ENCODE measurements at regions not wholly inside any gene's neighbourhood (a gene's known extent, or its start where the extent isn't known, plus 50 kb on each side); places are given as distances from the start of the nearest gene placed in this dataset.

DNA sequence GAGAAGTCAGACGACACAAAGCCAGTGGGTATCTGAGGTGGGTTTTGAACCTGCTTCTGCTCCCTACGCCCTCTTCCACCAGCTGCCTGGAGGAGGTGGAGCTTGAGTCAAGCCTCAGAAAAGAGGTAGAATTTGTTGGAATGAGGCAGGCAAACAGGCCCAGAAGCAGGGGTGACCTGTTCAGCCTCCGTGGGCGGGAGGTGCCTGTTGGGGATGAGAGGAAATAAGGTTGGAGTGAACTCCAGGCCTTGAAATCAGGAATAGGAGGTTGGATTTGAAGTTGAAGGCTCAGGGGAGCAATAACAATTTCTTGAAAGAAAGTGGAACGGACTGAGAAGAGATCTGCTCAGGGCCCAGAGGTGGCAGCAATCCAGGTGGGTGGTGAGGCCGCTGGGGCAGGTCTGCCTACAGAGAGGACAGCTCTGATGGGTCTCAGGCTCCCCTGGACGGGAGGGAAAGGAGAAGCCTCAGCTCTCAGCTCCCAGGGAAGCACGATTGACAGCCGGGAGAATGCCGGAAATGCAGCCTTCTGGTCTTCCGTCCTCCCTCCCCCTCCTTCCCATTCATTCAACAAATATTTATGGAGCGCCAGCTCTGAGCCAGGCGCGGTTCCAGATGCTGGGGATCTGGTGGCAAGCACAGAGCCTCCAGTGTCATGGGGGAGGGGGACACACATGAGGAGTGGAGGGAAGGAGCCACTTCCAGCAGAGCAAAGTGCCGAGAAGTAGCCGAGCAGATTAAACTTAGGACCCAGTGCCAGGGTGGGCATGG, 61.9 kb upstream of the CIBAR2 start:
- no peak for DNase-seq (ENCODE audit: low spot score)

DNA sequence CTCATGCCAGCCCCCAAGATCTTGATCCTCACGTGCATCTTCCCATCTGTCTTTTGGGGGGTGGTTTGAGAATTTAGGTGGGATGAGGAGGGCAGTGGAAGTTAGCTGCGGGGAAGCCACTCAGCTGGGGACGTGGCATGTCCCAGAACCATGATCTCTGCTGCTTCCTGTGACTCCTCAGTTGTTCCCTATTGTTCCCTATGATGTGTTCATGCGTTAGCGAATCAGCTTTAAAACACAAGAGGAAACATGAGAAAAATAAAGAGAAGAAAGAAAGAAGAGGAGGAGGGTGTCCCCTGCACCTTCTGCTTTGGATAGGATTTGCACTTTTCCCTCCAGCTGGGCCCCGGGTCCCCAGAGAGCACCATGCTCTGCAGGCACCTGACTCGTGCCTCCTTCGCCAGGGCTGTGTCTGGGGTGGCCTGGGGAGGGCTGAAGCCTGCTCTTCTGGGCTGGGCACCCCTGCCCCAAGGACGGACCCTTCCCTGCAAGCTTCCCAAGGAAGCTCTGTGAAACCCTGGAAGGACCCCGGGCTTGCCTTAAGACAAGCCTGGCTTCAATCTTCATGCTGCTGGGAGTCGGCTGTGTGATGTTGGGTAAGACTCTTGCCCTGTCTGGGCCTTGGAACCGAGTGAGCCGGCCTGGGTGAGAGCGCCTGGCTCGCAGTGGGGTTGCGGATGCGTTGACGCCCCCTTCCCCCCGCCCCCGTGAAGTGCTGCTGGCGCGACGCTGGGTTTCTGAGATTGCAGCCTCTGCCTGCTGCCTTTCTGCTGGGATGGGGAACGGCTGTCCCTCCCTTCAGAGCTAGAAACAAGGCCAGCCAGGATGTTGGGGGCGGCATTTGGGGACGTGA, 62.8 kb upstream of the CIBAR2 start:
- DNase-seq (ENCODE audit: low spot score): no peak

DNA sequence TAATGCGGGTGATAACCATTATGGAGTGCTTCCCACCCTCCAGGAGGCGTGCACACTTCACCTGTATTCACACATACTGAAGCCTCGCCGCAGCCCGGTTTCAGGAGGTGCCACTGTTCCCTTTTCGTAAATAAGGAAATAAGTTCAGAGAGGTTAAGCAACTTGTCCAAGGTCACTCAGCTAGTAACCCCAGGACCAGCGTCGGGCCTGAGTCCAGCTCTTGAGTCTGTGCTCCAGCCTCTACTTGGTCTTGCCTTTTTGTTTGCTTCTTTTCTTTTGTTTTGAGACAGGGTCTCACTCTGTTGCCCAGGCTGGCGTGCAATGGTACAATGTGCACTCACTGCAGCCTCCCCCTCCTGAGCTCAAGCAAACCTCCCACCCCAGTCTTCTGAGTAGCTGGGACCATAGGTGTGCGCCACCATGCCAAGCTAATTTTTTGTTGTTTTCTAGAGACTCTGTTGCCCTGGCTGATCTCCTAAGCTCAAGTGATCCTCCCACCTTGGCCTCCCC, 63.5 kb upstream of the CIBAR2 start:
- DNase-seq (ENCODE audit: low spot score): no peak

DNA sequence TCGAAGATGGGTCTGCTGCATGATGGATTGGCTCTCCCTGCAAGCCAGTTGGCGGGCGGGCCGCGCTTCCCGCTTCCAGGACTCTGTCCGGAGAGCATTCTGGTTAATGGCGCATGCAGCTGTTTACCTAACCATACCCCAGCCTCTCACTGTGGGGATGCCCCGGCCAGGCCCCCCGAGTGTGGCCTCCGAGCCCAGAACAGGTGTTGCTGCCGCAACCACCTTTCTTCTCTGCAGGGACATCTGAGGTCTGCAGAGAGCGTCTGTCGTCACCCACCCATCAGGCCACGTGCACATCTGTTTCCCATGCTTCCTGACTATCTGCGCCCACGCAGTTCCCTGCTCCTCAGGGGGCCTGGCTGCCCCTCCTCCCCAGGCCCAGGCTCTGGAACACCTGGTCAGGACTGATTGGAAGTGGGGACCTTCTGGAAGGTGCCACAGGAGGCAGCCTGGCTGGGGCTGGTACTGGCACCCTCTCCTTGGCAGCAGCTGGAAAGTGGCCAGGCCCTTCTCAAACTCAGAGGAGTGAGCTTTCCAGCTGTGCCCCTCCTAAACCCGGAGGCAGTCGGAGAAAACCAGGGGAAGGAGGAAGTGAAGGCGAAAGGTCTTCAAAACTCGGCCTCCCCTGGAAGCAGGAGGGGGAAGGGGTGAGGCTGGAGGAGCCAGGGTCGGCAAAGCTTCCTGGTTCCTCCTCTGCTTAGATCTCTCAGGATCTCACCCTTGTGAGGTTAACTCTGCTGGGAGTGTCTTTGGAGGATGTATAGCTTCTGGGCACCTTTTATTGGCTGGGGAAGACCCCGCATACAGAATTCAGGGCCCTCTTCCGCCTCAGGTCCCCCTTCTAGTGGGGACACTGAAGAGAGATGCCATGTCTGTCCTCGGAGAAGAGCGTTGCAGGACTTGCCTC, 64.5 kb upstream of the CIBAR2 start:
- no peak for DNase-seq (ENCODE audit: low spot score)

DNA sequence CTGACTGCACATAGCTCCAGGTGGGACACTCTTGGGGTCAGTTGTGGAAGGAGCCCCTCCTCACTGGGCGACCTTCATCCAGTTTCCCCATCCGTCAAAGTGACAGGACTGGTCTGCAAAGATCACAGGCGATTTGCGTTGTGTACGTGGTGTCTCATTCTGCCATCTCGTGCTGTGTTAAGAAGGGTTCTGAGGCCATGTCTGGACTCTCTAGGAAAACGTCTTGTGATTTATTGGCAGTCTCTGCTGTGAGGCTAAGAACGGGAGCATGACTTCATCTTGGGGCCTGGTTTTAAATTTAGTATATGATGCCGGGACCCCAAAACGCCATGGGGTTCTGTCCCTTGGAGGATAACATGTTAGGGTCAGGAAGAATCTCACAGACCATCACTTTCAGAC, 65.2 kb upstream of the CIBAR2 start:
- DNase-seq (ENCODE audit: low spot score): no peak

DNA sequence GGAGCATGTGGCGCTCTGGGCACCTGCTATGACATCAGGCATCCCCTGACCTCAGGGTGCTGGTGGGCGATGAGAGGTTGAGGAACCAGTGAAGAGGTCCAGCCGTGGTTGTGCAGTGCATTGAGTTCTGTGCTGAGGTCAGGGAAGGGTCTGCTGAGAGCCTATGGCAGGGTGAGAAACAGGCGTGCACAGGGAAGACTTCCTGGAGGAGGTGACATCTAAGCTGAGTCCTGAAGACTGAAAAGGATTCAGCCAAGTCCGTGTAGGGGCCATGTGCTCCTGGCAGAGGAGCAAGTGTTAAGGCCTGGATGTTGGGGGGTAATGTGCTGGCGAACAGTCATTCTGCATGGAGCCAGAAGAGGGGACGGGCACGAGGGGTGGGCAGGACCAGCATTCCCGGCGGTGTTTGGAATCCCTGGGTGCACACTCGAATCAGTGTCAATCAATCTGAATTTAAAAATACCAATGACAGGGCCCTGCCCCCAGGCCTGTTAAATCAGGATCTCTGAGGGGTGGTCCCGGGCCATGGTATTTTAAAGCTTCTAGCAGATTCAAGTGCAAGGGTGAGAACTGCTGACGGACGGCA, 65.8 kb upstream of the CIBAR2 start:
- DNase-seq (ENCODE audit: low spot score): no peak

DNA sequence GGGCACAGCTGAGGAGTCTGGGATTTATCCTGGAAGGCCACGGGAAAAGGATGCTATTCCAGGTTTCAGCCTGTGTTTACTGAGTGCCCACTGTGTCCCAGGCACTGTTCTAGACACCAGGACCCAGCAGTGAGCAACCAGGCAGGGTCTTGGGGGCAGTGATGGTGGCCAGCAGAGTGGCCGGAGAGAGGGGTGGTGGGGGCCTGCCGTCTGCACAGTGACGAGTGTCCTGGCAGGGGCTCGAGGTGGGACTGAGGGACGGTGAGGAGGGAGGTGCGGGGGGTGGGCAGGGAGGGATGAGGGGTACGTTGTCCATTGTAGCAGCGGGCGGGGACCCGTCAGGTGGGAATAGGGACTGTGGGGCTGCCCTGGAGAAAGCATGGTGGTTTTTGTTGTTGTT, 66.3 kb upstream of the CIBAR2 start:
- no peak for DNase-seq (ENCODE audit: low spot score)

DNA sequence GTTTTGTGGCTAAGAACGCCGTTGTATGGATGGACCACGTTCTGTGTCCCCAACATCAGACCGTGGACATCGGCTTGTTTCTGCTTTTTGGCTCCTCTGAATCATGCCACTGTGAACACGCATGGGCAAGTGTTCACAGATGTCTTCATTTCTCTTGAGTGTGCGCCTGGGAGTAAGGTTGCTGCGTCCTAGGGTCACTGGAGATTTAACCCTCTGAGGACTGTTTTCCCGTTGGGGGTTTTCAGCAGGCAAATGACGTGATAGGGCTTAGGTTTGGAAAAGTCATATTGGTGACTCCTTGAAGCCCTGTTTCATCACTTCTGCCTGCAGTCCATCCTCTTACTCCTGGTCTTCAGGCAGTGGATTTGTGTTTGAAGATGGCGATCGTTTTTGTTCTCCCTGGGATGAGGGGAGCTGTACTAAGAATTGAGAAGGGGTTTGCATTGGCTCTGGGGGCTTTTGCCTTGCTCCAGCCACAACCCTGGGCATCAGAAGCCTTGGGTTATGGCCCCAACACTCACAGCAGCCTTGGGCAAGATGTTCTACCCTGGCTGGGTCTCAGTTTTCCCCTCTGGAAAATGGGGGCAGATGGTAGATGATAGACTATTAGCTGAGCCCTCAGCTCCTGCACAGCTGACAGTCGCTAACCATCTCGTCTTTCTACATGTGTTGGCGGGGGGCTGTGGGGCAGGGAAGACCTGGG, 67.2 kb upstream of the CIBAR2 start:
- DNase-seq (ENCODE audit: low spot score): no peak

DNA sequence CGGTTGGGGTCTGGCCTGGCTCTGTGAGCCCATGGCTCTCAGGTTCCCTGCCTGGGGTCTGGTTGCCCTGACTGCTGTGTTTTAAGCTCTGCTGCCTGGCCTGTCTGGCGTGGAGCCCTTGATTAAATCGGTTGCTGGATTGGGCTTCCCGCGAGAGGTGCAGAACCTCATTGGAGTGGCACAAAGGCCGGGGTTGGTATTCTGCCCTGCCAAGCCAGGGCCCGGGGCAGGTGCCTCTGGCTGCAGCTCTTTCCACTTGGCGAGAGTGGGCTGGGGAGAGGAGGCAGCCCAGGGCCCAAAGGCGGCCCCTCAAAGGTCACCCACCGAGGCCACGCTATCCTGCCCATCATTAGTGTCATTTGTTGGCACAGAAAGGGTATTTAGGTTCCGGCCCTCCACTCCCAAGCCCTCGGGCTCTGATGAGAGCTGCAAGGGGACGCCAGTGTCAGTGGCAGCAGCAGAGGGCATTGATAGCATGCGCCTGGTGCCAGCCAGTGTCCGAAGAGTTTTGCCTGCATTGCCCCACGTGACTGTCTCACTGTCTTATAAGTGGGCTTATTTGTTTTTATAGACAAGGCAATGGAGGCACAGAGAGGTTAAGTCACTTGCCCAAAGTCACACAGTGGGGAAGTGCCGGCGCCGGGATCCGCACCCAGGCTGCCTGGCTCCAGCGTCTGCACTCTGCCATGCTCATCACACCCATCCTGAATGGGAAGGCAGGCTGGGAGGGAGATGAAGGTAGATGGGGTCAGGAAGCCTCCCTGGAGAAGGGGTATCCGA, 68.0 kb upstream of the CIBAR2 start:
- DNase-seq (ENCODE audit: low spot score): no peak

DNA sequence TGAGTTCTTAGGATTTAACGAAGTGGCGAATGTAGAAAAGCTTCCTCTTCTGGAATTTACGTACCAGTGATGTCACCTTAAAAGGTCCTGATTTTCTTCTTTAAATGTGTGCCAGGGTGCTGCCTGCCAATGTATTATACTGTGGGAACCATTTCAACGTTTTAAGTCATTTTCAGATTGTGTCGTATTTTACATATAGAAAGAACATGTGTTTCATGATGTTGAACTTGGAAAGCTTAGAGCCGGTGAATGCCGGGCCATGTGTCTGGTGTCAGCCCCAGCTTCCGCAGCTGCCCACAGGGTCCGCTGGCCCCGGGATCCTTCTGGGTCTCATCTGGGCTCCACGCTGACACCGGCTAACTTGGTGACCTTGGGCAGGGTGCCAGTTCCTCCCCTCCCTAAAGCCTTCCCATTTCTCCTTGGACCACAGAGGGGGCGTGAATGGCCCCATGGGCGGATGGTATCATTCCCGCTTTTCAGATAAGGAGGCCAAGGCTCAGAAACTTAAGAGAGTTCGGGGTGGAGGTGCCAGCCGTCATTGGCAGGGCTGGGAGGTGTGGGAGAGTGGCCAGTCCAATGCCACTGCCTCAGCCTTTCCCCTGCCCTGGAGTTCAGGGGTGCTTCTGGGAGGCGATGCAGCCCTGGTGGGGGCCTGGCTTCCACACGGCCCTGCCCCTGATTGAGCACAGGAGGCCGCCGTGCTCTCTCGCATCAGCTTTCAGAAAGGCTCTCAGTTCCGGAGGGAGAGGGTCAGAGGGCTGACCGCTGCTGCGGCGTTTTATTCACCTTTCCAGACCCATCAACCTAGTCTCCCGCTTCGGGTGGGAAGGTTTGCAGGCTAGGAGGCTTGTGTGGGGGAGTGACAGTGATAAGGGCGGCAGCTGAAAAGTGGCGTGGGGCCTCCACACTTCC, 68.8 kb upstream of the CIBAR2 start:
- DNase-seq (ENCODE audit: low spot score): no peak

DNA sequence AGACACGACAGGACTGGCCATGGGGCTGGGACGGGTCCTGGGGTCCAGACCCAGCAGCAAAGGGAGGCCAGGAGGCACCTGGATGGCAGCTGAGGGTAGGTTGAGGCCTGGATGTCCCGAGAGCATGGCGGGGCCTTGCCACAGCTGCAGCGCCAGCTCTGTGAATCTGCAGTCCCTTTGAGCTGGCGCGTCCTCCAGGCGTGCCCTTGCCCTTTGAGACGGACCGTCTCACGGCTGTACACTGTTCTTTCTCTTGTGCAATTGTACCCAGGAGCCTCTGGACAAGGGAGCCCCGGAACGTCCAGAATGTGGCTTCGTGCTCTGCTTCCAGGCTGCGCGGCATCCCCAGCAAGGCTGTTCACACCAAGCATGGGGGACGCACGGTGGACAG, 69.5 kb upstream of the CIBAR2 start:
- no peak for DNase-seq (ENCODE audit: low spot score)

DNA sequence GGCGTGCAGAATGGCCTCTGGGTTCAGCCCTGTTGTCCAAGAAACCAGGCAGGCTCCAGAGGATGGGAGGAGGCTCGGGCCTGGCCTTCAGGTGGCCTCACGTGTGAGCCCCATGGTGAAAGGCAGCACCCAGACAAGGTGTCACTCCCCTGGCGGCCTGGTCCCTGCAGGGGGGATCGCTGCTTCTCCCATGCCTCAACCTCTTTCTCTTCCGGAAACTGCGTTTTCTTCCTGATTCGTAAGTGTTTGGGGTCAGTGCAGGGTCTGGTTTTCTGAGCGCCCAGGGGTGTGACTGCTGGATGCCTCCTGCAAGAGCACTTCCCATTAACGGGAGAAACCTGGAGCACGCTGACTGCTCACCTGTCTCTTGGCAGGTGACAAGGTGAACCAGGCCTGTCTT, 70.0 kb upstream of the CIBAR2 start:
- no peak for DNase-seq (ENCODE audit: low spot score)

DNA sequence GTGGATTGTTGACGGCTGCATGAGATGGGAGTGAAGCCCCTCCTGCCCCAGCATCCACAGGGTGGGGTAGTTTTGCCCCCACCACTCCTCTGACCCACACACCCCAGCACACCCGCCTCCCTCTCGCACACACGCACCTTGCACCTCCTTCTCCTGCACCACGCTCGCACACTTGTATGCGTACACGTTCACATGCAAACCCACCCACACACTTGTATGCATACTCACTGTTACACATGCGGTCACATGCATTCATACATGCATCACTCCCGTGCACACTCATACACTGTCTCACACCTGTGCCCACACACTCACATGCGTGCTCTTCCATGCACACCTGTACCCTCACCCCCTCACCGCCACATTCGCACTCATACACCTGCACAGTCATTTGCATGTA, 70.5 kb upstream of the CIBAR2 start:
- no peak for DNase-seq (ENCODE audit: low spot score)

DNA sequence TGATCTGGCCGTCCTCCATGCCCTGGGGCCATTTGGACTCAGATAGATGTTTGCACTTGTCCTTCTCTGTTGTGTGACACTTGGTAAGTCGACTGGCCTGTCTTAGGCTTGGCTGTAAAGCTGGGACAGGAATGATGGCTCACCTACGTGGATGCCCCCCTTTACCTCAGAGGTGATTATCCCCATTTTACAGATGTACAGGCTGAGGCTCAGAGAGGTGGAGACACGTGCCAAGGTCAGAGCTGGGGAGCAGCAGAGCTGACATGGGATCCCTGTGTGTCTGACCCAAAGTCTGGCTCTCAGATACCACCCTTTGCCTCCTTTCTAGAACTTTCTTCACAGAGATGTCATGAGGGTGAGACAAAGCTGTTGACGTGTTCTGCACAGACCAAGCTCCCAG, 71.3 kb upstream of the CIBAR2 start:
- no peak for DNase-seq (ENCODE audit: low spot score)

DNA sequence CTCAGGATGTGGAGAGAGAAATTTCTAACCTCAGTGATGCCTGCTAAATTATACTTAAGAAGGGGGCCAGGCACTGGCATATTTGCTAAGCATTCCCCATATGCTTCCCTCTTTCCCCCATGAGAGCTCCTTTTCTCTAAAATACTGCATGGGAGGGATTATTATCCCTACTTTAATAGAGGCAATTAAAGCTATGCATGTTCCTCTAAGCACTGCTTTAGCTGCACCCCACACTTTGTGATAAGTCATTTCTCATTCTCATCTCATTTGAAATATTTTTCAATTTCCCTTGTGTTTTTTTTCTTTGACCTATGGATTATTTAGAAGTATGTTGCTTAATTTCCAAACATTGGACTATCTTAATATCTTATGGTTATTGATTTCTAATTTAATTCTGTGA, 72.1 kb upstream of the CIBAR2 start:
- no peak for DNase-seq (ENCODE audit: low spot score)

DNA sequence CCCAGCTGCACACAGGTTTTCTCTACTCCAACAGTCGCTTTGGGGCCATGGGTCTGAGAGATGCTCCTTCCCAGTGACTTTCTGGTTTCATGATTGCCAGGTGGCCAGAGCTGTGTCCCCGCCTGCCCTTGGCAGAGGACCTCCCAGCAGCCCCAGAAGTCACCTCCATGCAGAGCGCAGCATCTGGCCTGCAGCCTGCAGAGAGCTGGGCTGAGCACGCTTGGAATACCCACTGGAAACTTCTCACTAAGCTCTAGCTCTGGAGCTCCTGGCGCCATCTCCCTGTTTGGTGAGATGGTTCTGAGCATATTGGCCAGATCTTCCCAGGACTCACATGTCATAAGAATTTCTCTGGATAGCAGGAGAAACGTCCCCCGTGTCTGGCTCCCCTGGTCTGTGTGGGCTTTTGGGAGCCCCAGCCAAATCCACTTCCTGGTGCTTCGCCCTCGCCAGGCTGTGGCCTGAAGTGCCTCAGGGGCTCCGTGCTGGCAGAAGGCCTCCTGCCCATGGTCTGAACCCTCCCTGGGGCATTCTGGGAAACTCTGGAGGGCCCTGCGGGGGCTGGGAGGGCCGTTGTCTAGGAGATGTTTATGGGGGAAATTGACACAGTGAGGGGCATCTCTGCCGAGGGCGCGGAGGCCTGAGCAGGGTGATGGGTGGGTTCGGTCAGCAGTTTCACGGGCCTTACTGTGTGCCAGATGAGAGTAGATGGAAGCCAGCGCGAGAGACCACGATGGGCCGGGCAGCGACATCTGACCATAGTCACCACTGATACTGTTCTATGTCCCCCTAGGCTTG, 73.2 kb upstream of the CIBAR2 start:
- DNase-seq (ENCODE audit: low spot score): no peak

DNA sequence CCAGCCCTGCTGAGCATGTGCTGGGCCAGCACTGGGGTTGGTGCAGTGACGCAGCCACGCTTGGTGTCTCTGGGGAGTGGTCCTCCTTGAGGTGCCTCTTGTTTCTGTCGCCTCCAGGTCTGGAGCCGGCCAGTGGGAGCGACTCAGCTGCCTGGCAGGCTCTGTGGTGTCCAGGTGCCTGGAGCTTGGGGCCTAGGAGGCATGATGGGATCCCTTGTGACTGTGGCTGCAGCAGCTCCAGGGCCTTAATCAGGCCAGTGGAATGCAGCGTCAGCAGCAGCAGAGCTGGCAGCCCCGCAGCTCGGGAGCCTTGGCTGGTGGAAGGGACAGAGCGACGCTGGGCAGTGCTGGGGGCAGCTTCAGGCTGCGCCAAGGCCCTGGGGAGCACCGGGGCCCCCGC, 74.7 kb upstream of the CIBAR2 start:
- no peak for DNase-seq (ENCODE audit: low spot score)

DNA sequence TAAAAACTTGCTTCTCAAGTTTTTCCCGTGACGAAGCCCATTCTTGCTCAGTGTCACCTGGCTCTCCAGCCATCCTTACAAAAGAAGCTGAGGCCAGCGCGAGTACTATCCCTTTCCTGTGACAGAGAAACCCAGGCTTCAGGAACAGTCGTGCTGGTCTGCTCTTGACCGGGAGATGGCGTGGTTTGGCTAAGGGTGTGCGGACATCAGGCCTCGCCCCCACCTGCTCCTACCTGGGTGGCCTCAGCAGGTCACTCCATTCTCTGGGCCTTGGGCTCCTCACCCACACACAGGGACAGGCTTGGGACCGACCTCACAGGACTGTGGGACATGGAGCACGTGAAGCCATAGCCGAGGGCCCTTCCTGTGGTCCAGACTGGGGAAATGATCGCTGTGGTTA, 75.2 kb upstream of the CIBAR2 start:
- DNase-seq (ENCODE audit: low spot score): no peak

All from mucosa of gallbladder (tissue), 1 donor.